ENCODE measurements at regions not wholly inside any gene's neighbourhood (a gene's known extent, or its start where the extent isn't known, plus 50 kb on each side); places are given as distances from the start of the nearest gene placed in this dataset.

DNA sequence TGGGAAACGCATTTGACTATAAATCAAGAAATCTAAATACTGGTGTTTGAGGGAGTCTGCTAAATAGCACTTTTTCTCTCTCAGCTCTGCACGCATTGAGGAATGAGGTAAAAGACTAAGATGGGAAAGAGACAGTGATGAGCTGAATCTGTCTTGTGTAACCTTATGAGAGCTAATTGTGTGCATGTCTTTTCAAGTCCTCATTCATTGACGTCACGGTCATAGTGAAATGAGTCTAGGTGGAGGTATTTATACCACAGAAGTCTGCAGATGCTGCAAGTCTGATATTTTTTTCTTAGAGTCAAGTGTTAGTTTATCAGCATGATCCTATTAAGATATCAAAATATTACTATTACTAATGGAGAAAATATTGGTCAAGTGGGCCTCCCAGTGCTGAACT, 361.5 kb upstream of the HS3ST1 start:
- TF ChIP-seq, protein P1, sequence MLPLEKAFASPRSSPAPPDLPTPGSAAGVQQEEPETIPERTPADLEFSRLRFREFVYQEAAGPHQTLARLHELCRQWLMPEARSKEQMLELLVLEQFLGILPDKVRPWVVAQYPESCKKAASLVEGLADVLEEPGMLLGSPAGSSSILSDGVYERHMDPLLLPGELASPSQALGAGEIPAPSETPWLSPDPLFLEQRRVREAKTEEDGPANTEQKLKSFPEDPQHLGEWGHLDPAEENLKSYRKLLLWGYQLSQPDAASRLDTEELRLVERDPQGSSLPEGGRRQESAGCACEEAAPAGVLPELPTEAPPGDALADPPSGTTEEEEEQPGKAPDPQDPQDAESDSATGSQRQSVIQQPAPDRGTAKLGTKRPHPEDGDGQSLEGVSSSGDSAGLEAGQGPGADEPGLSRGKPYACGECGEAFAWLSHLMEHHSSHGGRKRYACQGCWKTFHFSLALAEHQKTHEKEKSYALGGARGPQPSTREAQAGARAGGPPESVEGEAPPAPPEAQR (tag by site-specific recombination; IDR thresholded peaks at IDR 0.05), result no peak
- TF ChIP-seq YY1 (tag by site-specific recombination; IDR thresholded peaks at IDR 0.05) (no peak), ZNF404 (tag by site-specific recombination; IDR thresholded peaks at IDR 0.05) (no peak), ZFP37 (tag by site-specific recombination; IDR thresholded peaks at IDR 0.05) (no peak), ZNF596 (tag by site-specific recombination; IDR thresholded peaks at IDR 0.05) (no peak), GLIS1 (tag by site-specific recombination; IDR thresholded peaks at IDR 0.05) (no peak), ZNF837 (tag by site-specific recombination; IDR thresholded peaks at IDR 0.05) (no peak), ZNF248 (tag by site-specific recombination; IDR thresholded peaks at IDR 0.05) (no peak), ZNF660 (tag by site-specific recombination; IDR thresholded peaks at IDR 0.05) (no peak), SP2 (tag by site-specific recombination; IDR thresholded peaks at IDR 0.05) (no peak), GLIS2 (tag by site-specific recombination; IDR thresholded peaks at IDR 0.05) (no peak), ZNF24 (tag by site-specific recombination; IDR thresholded peaks at IDR 0.05) (no peak)
- TF ChIP-seq, protein P2, sequence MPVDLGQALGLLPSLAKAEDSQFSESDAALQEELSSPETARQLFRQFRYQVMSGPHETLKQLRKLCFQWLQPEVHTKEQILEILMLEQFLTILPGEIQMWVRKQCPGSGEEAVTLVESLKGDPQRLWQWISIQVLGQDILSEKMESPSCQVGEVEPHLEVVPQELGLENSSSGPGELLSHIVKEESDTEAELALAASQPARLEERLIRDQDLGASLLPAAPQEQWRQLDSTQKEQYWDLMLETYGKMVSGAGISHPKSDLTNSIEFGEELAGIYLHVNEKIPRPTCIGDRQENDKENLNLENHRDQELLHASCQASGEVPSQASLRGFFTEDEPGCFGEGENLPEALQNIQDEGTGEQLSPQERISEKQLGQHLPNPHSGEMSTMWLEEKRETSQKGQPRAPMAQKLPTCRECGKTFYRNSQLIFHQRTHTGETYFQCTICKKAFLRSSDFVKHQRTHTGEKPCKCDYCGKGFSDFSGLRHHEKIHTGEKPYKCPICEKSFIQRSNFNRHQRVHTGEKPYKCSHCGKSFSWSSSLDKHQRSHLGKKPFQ (tag by site-specific recombination; IDR thresholded peaks at IDR 0.05), result no peak
- TF ChIP-seq, protein P3, sequence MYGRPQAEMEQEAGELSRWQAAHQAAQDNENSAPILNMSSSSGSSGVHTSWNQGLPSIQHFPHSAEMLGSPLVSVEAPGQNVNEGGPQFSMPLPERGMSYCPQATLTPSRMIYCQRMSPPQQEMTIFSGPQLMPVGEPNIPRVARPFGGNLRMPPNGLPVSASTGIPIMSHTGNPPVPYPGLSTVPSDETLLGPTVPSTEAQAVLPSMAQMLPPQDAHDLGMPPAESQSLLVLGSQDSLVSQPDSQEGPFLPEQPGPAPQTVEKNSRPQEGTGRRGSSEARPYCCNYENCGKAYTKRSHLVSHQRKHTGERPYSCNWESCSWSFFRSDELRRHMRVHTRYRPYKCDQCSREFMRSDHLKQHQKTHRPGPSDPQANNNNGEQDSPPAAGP (tag by site-specific recombination; IDR thresholded peaks at IDR 0.05), result no peak
- TF ChIP-seq, protein P4, sequence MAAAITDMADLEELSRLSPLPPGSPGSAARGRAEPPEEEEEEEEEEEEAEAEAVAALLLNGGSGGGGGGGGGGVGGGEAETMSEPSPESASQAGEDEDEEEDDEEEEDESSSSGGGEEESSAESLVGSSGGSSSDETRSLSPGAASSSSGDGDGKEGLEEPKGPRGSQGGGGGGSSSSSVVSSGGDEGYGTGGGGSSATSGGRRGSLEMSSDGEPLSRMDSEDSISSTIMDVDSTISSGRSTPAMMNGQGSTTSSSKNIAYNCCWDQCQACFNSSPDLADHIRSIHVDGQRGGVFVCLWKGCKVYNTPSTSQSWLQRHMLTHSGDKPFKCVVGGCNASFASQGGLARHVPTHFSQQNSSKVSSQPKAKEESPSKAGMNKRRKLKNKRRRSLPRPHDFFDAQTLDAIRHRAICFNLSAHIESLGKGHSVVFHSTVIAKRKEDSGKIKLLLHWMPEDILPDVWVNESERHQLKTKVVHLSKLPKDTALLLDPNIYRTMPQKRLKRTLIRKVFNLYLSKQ (tag by site-specific recombination; IDR thresholded peaks at IDR 0.05; ENCODE audit: borderline replicate concordance), result no peak
- TF ChIP-seq, protein P5, sequence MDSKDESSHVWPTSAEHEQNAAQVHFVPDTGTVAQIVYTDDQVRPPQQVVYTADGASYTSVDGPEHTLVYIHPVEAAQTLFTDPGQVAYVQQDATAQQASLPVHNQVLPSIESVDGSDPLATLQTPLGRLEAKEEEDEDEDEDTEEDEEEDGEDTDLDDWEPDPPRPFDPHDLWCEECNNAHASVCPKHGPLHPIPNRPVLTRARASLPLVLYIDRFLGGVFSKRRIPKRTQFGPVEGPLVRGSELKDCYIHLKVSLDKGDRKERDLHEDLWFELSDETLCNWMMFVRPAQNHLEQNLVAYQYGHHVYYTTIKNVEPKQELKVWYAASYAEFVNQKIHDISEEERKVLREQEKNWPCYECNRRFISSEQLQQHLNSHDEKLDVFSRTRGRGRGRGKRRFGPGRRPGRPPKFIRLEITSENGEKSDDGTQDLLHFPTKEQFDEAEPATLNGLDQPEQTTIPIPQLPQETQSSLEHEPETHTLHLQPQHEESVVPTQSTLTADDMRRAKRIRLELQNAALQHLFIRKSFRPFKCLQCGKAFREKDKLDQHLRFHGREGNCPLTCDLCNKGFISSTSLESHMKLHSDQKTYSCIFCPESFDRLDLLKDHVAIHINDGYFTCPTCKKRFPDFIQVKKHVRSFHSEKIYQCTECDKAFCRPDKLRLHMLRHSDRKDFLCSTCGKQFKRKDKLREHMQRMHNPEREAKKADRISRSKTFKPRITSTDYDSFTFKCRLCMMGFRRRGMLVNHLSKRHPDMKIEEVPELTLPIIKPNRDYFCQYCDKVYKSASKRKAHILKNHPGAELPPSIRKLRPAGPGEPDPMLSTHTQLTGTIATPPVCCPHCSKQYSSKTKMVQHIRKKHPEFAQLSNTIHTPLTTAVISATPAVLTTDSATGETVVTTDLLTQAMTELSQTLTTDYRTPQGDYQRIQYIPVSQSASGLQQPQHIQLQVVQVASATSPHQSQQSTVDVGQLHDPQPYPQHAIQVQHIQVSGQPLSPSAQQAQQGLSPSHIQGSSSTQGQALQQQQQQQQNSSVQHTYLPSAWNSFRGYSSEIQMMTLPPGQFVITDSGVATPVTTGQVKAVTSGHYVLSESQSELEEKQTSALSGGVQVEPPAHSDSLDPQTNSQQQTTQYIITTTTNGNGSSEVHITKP (tag by site-specific recombination; IDR thresholded peaks at IDR 0.05), result no peak
- ChIA-PET CTCF (interaction anchor here (0.6 to 1.5 kb wide), 2 partner anchors 25 to 505 kb away, joined by 3 to 4 read pairs; no protein-coding TSS in a partner anchor), POLR2A (no interaction called here)
- Histone ChIP-seq H3K9me3 (ENCODE audit: control insufficient read depth, insufficient read depth, low read depth, low read length) (no peaks in the 10 kb centered on the region), H3K4me1 (ENCODE audit: control insufficient read depth, insufficient read depth, low read length) (no peaks in the 10 kb centered on the region), H3K27ac (ENCODE audit: extremely low read depth, low read depth, low read length) (no peak overlapping the region), H3K4me3 (ENCODE audit: low read depth, low read length) (no peak overlapping the region), H3K36me3 (ENCODE audit: control insufficient read depth in 2 of 2, insufficient read depth in 1 of 2, low read length in 2 of 2) (no peaks in the 10 kb centered on the region)

DNA sequence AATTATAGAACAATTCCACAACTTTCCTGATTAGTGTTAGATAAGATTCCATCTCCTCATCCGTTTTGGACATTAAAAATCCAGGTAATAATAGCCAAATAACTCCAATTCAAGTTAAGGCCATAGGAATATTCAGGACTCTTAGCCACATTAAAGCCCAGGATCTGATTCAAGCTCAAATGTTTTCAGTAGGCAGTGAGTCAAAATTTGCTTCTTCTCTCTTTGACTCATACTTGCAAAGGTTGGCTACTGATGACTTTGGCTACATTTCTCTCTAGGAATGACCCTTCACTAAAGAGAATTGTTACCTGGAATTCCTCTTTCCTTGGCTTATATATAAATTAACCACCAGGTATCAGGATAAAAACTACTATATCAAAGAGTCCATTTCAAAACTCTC, 354.9 kb upstream of the HS3ST1 start:
- no peak overlapping the region for H3K4me3 ChIP-seq (ENCODE audit: low read depth, low read length)
- CTCF ChIA-PET, result no interaction called here
- no peaks in the 10 kb centered on the region for H3K36me3 ChIP-seq (ENCODE audit: control insufficient read depth in 2 of 2, insufficient read depth in 1 of 2, low read length in 2 of 2)
- POLR2A ChIA-PET, result no interaction called here
- TF ChIP-seq, protein P6, sequence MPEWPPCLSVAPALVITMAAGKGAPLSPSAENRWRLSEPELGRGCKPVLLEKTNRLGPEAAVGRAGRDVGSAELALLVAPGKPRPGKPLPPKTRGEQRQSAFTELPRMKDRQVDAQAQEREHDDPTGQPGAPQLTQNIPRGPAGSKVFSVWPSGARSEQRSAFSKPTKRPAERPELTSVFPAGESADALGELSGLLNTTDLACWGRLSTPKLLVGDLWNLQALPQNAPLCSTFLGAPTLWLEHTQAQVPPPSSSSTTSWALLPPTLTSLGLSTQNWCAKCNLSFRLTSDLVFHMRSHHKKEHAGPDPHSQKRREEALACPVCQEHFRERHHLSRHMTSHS (tag by site-specific recombination; IDR thresholded peaks at IDR 0.05), result no peak
- no peak for TF ChIP-seq ZBTB17 (tag by site-specific recombination; IDR thresholded peaks at IDR 0.05)
- no peak for TF ChIP-seq ZNF433 (tag by site-specific recombination; IDR thresholded peaks at IDR 0.05; ENCODE audit: low read depth)
- TF ChIP-seq, protein P7, sequence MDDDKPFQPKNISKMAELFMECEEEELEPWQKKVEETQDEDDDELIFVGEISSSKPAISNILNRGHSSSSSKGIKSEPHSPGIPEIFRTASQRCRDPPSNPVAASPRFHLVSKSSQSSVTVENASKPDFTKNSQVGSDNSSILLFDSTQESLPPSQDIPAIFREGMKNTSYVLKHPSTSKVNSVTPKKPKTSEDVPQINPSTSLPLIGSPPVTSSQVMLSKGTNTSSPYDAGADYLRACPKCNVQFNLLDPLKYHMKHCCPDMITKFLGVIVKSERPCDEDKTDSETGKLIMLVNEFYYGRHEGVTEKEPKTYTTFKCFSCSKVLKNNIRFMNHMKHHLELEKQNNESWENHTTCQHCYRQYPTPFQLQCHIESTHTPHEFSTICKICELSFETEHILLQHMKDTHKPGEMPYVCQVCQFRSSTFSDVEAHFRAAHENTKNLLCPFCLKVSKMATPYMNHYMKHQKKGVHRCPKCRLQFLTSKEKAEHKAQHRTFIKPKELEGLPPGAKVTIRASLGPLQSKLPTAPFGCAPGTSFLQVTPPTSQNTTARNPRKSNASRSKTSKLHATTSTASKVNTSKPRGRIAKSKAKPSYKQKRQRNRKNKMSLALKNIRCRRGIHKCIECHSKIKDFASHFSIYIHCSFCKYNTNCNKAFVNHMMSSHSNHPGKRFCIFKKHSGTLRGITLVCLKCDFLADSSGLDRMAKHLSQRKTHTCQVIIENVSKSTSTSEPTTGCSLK (tag by site-specific recombination; IDR thresholded peaks at IDR 0.05), result no peak
- TF ChIP-seq SCRT2 (tag by site-specific recombination; IDR thresholded peaks at IDR 0.05), result no peak
- no peak overlapping the region for H3K27ac ChIP-seq (ENCODE audit: extremely low read depth, low read depth, low read length)
- H3K4me1 ChIP-seq (ENCODE audit: control insufficient read depth, insufficient read depth, low read length), result no peaks in the 10 kb centered on the region
- H3K9me3 ChIP-seq (ENCODE audit: control insufficient read depth, insufficient read depth, low read depth, low read length), result no peaks in the 10 kb centered on the region
